ENCODE measurements at regions not wholly inside any gene's neighbourhood (a gene's known extent, or its start where the extent isn't known, plus 50 kb on each side); places are given as distances from the start of the nearest gene placed in this dataset.

DNA sequence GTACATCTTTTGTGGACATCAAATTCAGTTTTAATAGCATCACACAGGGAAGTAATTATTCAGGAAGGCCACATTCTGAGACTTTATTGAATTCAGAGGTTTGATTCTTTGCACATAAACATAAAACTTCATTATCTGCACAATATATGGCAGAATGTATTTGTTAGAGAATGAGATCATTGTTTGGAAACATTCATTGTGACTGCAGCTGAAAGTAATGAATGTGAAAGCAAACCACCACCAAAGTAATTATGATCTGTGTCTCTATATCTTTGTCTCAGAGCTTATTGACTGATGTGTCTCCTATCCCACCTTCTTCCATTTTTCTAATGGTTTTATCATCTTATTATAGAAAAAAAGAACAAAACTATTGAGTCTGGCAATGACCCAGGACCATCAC, 340.9 kb upstream of the PCDH15 start:
- TF ChIP-seq POLR2AphosphoS5 (IDR thresholded peaks at IDR 0.05) (no peak), EP300 (IDR thresholded peaks at IDR 0.05; ENCODE audit: low read depth) (no peak)
- TF ChIP-seq, protein P1, sequence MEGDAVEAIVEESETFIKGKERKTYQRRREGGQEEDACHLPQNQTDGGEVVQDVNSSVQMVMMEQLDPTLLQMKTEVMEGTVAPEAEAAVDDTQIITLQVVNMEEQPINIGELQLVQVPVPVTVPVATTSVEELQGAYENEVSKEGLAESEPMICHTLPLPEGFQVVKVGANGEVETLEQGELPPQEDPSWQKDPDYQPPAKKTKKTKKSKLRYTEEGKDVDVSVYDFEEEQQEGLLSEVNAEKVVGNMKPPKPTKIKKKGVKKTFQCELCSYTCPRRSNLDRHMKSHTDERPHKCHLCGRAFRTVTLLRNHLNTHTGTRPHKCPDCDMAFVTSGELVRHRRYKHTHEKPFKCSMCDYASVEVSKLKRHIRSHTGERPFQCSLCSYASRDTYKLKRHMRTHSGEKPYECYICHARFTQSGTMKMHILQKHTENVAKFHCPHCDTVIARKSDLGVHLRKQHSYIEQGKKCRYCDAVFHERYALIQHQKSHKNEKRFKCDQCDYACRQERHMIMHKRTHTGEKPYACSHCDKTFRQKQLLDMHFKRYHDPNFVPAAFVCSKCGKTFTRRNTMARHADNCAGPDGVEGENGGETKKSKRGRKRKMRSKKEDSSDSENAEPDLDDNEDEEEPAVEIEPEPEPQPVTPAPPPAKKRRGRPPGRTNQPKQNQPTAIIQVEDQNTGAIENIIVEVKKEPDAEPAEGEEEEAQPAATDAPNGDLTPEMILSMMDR (IDR thresholded peaks at IDR 0.05), result no peak
